D721Med (cell line): ENCODE measurements at regions not wholly inside any gene's neighbourhood (a gene's known extent, or its start where the extent isn't known, plus 50 kb on each side); places are given as distances from the start of the nearest gene placed in this dataset.

Source experiments
- DNase-seq: peaks from one replicate; pipeline ENCODE4 v3.0.0; 2011; ENCODE audit warnings: low spot score; ENCODE audit not compliant: insufficient read length
- FAIRE-seq: peaks from 2 replicates; lab custom pipeline; 2011; peaks lifted over from hg19 to GRCh38; lab: Jason Lieb, UNC
- TF ChIP-seq, protein P1 (sequence below): IDR thresholded peaks from 2 replicates; pipeline ENCODE4 v1.5.1; 2012; ENCODE audit warnings: mild to moderate bottlenecking, control low read depth; ENCODE audit not compliant: insufficient read depth; ENCODE audit errors: missing control alignments

DNA sequence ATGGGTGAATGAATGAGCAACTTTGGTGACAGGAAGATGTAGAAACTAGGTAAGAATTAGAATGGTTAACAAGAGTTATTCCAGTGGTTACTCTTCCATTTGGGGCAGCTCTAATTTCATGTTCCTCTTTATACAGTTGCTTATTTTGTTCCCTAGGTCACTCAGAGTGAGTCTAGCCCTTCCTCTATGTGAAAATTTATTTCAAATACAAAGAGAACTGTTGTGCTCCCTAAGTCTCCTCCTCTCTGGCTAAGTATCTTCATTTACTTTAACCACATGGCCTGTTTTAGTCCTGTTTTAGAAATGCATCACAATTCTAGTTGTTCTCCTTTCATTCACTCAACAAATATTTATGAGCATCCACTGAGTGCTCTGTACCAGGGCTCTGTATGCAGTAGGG, 51.1 kb upstream of the HIF1A start:
- no peak for FAIRE-seq
- TF ChIP-seq, protein P1, sequence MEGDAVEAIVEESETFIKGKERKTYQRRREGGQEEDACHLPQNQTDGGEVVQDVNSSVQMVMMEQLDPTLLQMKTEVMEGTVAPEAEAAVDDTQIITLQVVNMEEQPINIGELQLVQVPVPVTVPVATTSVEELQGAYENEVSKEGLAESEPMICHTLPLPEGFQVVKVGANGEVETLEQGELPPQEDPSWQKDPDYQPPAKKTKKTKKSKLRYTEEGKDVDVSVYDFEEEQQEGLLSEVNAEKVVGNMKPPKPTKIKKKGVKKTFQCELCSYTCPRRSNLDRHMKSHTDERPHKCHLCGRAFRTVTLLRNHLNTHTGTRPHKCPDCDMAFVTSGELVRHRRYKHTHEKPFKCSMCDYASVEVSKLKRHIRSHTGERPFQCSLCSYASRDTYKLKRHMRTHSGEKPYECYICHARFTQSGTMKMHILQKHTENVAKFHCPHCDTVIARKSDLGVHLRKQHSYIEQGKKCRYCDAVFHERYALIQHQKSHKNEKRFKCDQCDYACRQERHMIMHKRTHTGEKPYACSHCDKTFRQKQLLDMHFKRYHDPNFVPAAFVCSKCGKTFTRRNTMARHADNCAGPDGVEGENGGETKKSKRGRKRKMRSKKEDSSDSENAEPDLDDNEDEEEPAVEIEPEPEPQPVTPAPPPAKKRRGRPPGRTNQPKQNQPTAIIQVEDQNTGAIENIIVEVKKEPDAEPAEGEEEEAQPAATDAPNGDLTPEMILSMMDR: no peak
- no peak for DNase-seq

DNA sequence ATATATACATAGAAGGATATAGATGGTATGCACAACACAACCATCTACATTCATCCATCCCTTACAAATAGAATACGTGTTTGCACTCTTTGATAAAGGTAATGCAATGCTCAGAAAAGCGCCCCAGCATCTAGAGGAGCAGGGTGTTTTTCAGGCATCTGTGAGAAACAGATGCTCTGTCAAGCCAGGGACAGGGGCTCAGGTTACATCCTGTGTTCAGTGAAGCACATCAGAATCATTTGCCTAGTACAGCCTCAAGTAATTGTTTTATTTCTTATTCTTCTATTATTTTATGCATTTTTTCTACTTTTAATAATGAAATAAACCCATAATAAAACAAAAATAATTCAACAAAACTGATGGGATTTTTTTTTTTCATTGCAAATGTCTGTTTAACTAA, 50.5 kb upstream of the HIF1A start:
- TF ChIP-seq, protein P1: no peak
- FAIRE-seq (no peak), DNase-seq (no peak)

DNA sequence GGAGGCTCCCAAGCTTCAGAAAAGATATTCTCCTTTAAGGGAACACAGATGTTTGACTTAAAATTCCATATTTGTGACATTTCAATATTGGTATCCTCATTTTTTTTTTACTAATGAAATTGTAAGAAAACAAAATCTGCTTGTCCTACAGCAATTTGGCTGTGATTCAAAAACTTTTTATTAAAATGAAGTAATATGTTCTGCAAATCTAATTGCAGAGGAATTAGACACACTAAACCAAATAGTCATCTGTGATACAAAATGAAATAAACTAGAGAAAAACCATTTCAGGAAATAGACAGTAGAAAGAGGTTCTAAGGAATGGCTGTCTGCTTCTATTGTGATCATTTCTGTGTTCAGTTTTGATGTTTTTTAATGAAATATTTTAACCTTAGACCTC, 50.1 kb upstream of the HIF1A start:
- TF ChIP-seq, protein P1: no peak
- DNase-seq: no peak
- no peak for FAIRE-seq
